ENCODE measurements at regions not wholly inside any gene's neighbourhood (a gene's known extent, or its start where the extent isn't known, plus 50 kb on each side); places are given as distances from the start of the nearest gene placed in this dataset.

- H3K27ac ChIP-seq (ENCODE audit: low read depth, low read length) = no peak overlapping the region
- no peak overlapping the region for H3K56ac ChIP-seq (replicated peaks; ENCODE audit: insufficient read length, low read depth, low read length)
- no peak overlapping the region for H4K5ac ChIP-seq (ENCODE audit: insufficient read length, low read depth, low read length)
- DNase-seq (ENCODE audit: low read depth in 1 of 2, low spot score in 2 of 2) = no peak
- no peaks in the 10 kb centered on the region for H3K36me3 ChIP-seq (ENCODE audit: control insufficient read depth in 2 of 4, insufficient read depth in 4 of 4, low read length in 3 of 4)
- H3K27me3 ChIP-seq (replicated peaks in 1 of 4; ENCODE audit: control insufficient read depth in 3 of 4, extremely low read depth in 1 of 4, insufficient read depth in 3 of 4, low read length in 3 of 4) = peaks cover 0 to 10% (median 7%) of the 10 kb centered on the region in 4 experiments; a peak in 4 of 7 replicates
- no peaks in the 10 kb centered on the region for H3K79me1 ChIP-seq (ENCODE audit: low read depth, low read length)
- no peak overlapping the region for H2BK120ac ChIP-seq (replicated peaks; ENCODE audit: low read depth, low read length)
- FAIRE-seq = no peak
- no peak overlapping the region for H3K18ac ChIP-seq (ENCODE audit: extremely low read depth, low read length)
- H2AFZ ChIP-seq (ENCODE audit: low read length) = no peak overlapping the region
- no peaks in the 10 kb centered on the region for H3K79me2 ChIP-seq (ENCODE audit: control insufficient read depth in 1 of 2, insufficient read depth in 2 of 2, low read length in 2 of 2)
- H3K23me2 ChIP-seq (ENCODE audit: low read depth, low read length) = no peaks in the 10 kb centered on the region
- no peak overlapping the region for H3K14ac ChIP-seq (ENCODE audit: insufficient read length)
- no peak overlapping the region for H2BK15ac ChIP-seq (ENCODE audit: low read length)
- H2BK12ac ChIP-seq (ENCODE audit: low read depth, low read length) = no peak overlapping the region
- no peak overlapping the region for H3K23ac ChIP-seq (ENCODE audit: insufficient read length)
- no peak overlapping the region for H3K4me3 ChIP-seq (ENCODE audit: extremely low read depth in 1 of 4, insufficient read depth in 2 of 4, low read depth in 3 of 4, low read length in 4 of 4)
- H3K4me2 ChIP-seq (ENCODE audit: insufficient read depth in 1 of 2, low read depth in 2 of 2, low read length in 2 of 2) = no peak overlapping the region
- H3K4me1 ChIP-seq (replicated peaks in 1 of 4; ENCODE audit: control insufficient read depth in 3 of 4, insufficient read depth in 4 of 4, low read length in 3 of 4) = peaks cover 3 to 10% (median 5%) of the 10 kb centered on the region in 4 experiments; a peak in 5 of 7 replicates
- ChIA-PET POLR2A (ENCODE audit: partially characterized antibody) (no interaction called here), CTCF (ENCODE audit: partially characterized antibody) (interaction anchor here (5.7 kb wide), 1 partner anchor 283 kb away, joined by 29 read pairs; no protein-coding TSS in a partner anchor)
- H3K9me3 ChIP-seq (ENCODE audit: insufficient read depth in 2 of 2, low read depth in 1 of 2, low read length in 1 of 2) = no peaks in the 10 kb centered on the region
- TF ChIP-seq CBX8 (IDR thresholded peaks at IDR 0.05; ENCODE audit: borderline replicate concordance, low read depth, low read length) (no peak), TAF7 (optimal IDR thresholded peaks at IDR 0.05; ENCODE audit: borderline replicate concordance, low read depth, low read length) (no peak), TEAD4 (IDR thresholded peaks at IDR 0.05; ENCODE audit: low read depth, low read length) (no peak), JUND (IDR thresholded peaks at IDR 0.05; ENCODE audit: low read length) (no peak), POLR2AphosphoS5 (IDR thresholded peaks at IDR 0.05; ENCODE audit: low read depth, low read length) (no peak), RAD21 (IDR thresholded peaks at IDR 0.05 in 1 of 2, conservative IDR thresholded peaks at IDR 0.05 in 1 of 2; ENCODE audit: low read depth in 2 of 2, low read length in 2 of 2) (no peak), KDM5A (IDR thresholded peaks at IDR 0.05; ENCODE audit: low read length) (no peak), FOSL1 (IDR thresholded peaks at IDR 0.05; ENCODE audit: insufficient read depth, low read depth, low read length) (no peak)
- H3K9ac ChIP-seq (replicated peaks in 1 of 4; ENCODE audit: extremely low read depth in 1 of 4, low read depth in 3 of 4, low read length in 3 of 4) = no peak overlapping the region
- H4K20me1 ChIP-seq (replicated peaks in 1 of 2; ENCODE audit: control insufficient read depth in 1 of 2, insufficient read depth in 2 of 2, low read length in 2 of 2) = no peaks in the 10 kb centered on the region
- H3K4ac ChIP-seq (replicated peaks; ENCODE audit: insufficient read length, low read depth, low read length) = no peak overlapping the region
- H2AK5ac ChIP-seq (ENCODE audit: low read depth, low read length) = no peak overlapping the region
- no peak overlapping the region for H2BK5ac ChIP-seq (ENCODE audit: low read depth, low read length)
- H2BK20ac ChIP-seq (ENCODE audit: low read length) = no peak overlapping the region
- WGBS, 2 experiments (ENCODE audit: extremely low coverage in 1 of 2, insufficient coverage in 1 of 2, insufficient read length in 1 of 2, insufficient replicate concordance in 2 of 2, low coverage in 1 of 2, low lambda C conversion rate in 2 of 2, missing lambda C conversion rate in 1 of 2) = 93% methylated on average over 1 of the region's 1 CpG; no CpG with 5 or more reads in 1 of the 2 experiments
- no peak overlapping the region for H4K91ac ChIP-seq (replicated peaks; ENCODE audit: insufficient read length, low read length)
- H4K8ac ChIP-seq (ENCODE audit: extremely low read depth, insufficient read depth, low read length) = no peak overlapping the region
Observed at GRCh38 chr2:172177996-172178395, 75.3 kb upstream of the DLX2 start.
